Right atrium auricular region (tissue), 2 donors: ENCODE measurements at regions not wholly inside any gene's neighbourhood (a gene's known extent, or its start where the extent isn't known, plus 50 kb on each side); places are given as distances from the start of the nearest gene placed in this dataset.

ENCODE experiments used
- DNase-seq: peaks from one replicate; pipeline ENCODE4 v3.0.0-alpha.2; 2019; ENCODE audit warnings: low spot score
- H3K27ac ChIP-seq, 2 donors: fragments of 200-600 bp; sonication (generic); 1 replicate in 1 of 2; 2 replicates in 1 of 2; pipeline ENCODE4 v1.5.1; 2016 to 2019
- H3K27me3 ChIP-seq, 2 donors: fragments of 200-600 bp; sonication (generic); one replicate each; pipeline versions ENCODE4 v1.5.1 to v1.6.0; 2017 to 2019
- H3K36me3 ChIP-seq: fragments of 200-600 bp; sonication (generic); one replicate; pipeline ENCODE4 v1.5.1; 2016
- H3K4me1 ChIP-seq, 2 donors: fragments of 200-600 bp; sonication (generic); one replicate each; pipeline versions ENCODE4 v1.5.1 to v1.6.0; 2017 to 2019
- H3K4me3 ChIP-seq, 2 donors: fragments of 200-600 bp; sonication (generic); 1 replicate in 1 of 2; 2 replicates in 1 of 2; pipeline ENCODE4 v1.5.1; 2017 to 2019; ENCODE audit warnings: mild to moderate bottlenecking in 1 of 2, moderate library complexity in 1 of 2
- H3K9me3 ChIP-seq, 2 donors: fragments of 200-600 bp; sonication (generic); one replicate each; pipeline ENCODE4 v1.5.1; 2019
- TF ChIP-seq, protein P1 (sequence below), 2 donors: fragments of 200-600 bp; sonication (generic); IDR thresholded peaks; one replicate each; pipeline ENCODE4 v1.5.1; 2019; ENCODE audit warnings: antibody characterized with exemption in 2 of 2

DNA sequence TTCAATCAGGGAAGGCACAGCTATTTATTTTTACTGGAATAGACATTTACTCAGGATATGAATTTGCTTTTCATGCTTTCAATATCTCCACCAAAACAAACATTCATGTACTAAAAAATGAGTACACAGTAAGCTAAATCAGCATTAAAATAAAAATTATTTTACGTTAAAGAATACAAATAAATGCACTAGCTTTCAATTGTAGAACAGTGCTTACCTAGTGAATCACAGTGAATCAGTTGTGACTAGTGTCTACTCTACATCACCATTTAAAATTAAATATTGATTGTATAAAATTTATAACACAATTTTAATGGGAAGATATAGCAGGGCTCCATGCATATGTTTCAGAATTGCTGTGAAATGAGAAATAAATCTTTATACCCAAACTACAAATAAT is 929.6 kb upstream of the ATXN8OS start:
- no peak overlapping the region for H3K27ac ChIP-seq
- DNase-seq: no peak
- TF ChIP-seq, protein P1, sequence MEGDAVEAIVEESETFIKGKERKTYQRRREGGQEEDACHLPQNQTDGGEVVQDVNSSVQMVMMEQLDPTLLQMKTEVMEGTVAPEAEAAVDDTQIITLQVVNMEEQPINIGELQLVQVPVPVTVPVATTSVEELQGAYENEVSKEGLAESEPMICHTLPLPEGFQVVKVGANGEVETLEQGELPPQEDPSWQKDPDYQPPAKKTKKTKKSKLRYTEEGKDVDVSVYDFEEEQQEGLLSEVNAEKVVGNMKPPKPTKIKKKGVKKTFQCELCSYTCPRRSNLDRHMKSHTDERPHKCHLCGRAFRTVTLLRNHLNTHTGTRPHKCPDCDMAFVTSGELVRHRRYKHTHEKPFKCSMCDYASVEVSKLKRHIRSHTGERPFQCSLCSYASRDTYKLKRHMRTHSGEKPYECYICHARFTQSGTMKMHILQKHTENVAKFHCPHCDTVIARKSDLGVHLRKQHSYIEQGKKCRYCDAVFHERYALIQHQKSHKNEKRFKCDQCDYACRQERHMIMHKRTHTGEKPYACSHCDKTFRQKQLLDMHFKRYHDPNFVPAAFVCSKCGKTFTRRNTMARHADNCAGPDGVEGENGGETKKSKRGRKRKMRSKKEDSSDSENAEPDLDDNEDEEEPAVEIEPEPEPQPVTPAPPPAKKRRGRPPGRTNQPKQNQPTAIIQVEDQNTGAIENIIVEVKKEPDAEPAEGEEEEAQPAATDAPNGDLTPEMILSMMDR (IDR thresholded peaks at IDR 0.05): no peak

DNA sequence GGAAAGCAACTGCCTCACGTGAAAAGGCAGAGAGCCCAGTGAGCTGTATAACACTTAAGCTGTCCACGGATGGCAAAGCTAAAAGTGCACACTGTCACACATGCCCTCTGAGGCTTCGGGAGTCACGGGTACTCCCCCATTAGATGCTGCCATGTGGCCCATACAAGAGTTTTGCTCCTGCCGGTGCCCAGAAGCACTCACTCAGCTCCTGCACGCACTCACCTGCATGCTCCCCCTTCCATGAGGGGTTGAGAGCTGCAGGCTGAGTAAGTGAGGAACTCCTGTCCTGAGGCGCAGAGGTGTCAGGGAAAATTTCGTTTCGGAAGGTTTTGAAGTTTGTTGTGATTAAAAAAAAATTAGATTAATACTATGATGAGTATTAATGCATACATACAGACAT is 939.2 kb upstream of the ATXN8OS start:
- Histone ChIP-seq H3K27ac (no peak overlapping the region), H3K9me3 (no peaks in the 10 kb centered on the region), H3K4me1 (no peaks in the 10 kb centered on the region), H3K36me3 (no peaks in the 10 kb centered on the region), H3K27me3 (no peaks in the 10 kb centered on the region), H3K4me3 (no peak overlapping the region)
- DNase-seq: no peak
- TF ChIP-seq, protein P1 (IDR thresholded peaks at IDR 0.05): no peak

More for the DNA sequence above, 929.6 kb upstream of the ATXN8OS start:
- Histone ChIP-seq H3K9me3 (no peaks in the 10 kb centered on the region), H3K36me3 (no peaks in the 10 kb centered on the region), H3K4me1 (no peaks in the 10 kb centered on the region), H3K27me3 (no peaks in the 10 kb centered on the region), H3K4me3 (no peak overlapping the region)

DNA sequence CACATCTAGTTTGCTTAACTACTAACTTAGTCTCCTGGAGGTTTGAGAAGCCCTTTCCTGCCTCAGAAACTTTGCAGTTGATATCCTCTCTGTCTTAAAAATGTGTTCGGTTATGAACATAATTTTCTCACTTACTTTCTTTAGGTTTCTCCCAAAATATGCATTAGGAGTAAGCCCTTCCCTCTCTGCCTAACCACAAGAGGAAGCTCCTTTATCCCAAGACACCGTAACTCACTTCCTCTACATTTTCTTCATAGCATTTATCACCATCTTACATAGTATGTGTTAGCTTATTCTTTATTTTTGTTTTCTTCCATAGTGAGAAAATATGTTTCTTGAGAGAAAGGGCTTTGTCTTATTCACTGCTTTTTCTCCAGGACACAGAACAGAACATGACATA is 952.5 kb upstream of the ATXN8OS start:
- no peaks in the 10 kb centered on the region for H3K27me3 ChIP-seq
- no peaks in the 10 kb centered on the region for H3K9me3 ChIP-seq
- H3K4me3 ChIP-seq: no peak overlapping the region
- no peaks in the 10 kb centered on the region for H3K36me3 ChIP-seq
- DNase-seq: no peak
- no peak overlapping the region for H3K27ac ChIP-seq
- no peaks in the 10 kb centered on the region for H3K4me1 ChIP-seq
- TF ChIP-seq, protein P1 (IDR thresholded peaks at IDR 0.05): no peak

DNA sequence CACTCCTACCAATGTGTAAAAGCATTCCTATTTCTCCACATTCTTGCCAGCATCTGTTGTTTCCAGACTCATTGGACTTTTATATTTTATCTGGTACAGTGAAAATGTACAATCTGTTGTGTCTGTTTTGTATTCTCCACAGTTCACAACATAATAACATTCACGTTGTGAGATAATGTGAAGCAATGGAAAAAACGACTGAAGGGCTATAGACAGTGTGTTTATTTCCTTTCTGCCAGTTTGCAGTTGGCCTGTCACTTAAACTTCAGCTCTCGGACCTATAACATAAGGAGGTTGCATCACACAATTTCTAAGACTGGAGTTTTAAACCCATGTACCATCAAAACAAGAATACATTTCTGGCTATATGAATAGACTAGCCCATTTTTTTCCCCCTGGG is 965.5 kb upstream of the ATXN8OS start:
- no peaks in the 10 kb centered on the region for H3K9me3 ChIP-seq
- H3K4me1 ChIP-seq: no peaks in the 10 kb centered on the region
- no peaks in the 10 kb centered on the region for H3K27me3 ChIP-seq
- H3K27ac ChIP-seq: no peak overlapping the region
- H3K4me3 ChIP-seq: no peak overlapping the region
- TF ChIP-seq, protein P1 (IDR thresholded peaks at IDR 0.05): no peak
- H3K36me3 ChIP-seq: no peaks in the 10 kb centered on the region
- DNase-seq: no peak

DNA sequence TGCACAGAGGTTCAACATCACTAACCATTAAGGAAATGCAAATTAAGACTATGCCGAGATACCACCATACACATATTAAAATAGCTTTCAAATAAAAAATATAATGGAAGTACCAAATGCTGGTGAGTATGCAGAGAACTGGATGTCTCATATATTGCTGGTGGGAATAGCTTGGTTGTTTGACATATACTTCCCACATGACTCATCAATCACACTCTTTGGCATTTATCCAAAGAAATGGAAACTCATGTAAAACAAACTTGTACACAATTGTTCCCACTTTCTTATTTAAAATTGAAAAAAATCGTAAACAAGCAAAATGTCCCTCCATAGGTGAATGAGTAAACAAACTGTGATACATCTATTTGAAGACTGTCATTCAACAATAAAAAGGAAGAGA is 982.6 kb upstream of the ATXN8OS start:
- H3K4me1 ChIP-seq: no peaks in the 10 kb centered on the region

More for the DNA sequence above, 982.6 kb upstream of the ATXN8OS start:
- H3K9me3 ChIP-seq: no peaks in the 10 kb centered on the region
- no peaks in the 10 kb centered on the region for H3K36me3 ChIP-seq
- H3K4me3 ChIP-seq: no peak overlapping the region
- no peak for DNase-seq
- TF ChIP-seq, protein P1 (IDR thresholded peaks at IDR 0.05): no peak
- no peaks in the 10 kb centered on the region for H3K27me3 ChIP-seq
- no peak overlapping the region for H3K27ac ChIP-seq
